SU-DHL-6 (cell line): ENCODE measurements at regions not wholly inside any gene's neighbourhood (a gene's known extent, or its start where the extent isn't known, plus 50 kb on each side); places are given as distances from the start of the nearest gene placed in this dataset.

Experiments
- H2AFZ ChIP-seq: fragments of 200-600 bp; sonication (generic); 2 replicates; pipeline ENCODE4 v1.6.1; 2014; ENCODE audit warnings: low read depth, mild to moderate bottlenecking, moderate library complexity, mixed read lengths, antibody characterized with exemption, low read length; ENCODE audit not compliant: severe bottlenecking
- H3F3A ChIP-seq: fragments of 200-600 bp; shearing (Covaris generic); 2 replicates; pipeline ENCODE4 v1.6.0; 2016; ENCODE audit warnings: antibody characterized with exemption, mild to moderate bottlenecking; ENCODE audit not compliant: insufficient read depth
- H3K27ac ChIP-seq: fragments of 200-600 bp; sonication (generic); 2 replicates; pipeline ENCODE4 v1.5.1; 2016; ENCODE audit warnings: low read depth, mild to moderate bottlenecking, low read length, moderate library complexity, mixed read lengths
- H3K27me3 ChIP-seq: fragments of 200-600 bp; sonication (generic), shearing (Covaris generic); 2 replicates; pipeline ENCODE4 v1.6.0; 2014; ENCODE audit warnings: mild to moderate bottlenecking, low read length
- H3K36me3 ChIP-seq: fragments of 200-600 bp; sonication (generic); 2 replicates; pipeline ENCODE4 v1.6.1; 2014; ENCODE audit warnings: mild to moderate bottlenecking, low read length, mixed read lengths
- H3K4me2 ChIP-seq: fragments of 300-600, 200-600 bp; shearing (Covaris generic), sonication (generic); 2 replicates; pipeline ENCODE4 v1.6.0; 2014; ENCODE audit warnings: low read length, low read depth, mild to moderate bottlenecking; ENCODE audit not compliant: poor library complexity, severe bottlenecking
- H3K4me3 ChIP-seq: fragments of 200-600 bp; sonication (generic); 2 replicates; pipeline ENCODE4 v1.5.1; 2014; ENCODE audit warnings: antibody characterized with exemption, low read length, mild to moderate bottlenecking, mixed read lengths; ENCODE audit not compliant: insufficient read depth, poor library complexity, severe bottlenecking
- H3K79me2 ChIP-seq: fragments of 200-600 bp; sonication (generic); 2 replicates; pipeline ENCODE4 v1.6.1; 2014; ENCODE audit warnings: mild to moderate bottlenecking, low read length, moderate library complexity; ENCODE audit not compliant: insufficient read depth
- H3K9ac ChIP-seq: fragments of 200-600 bp; sonication (generic); 2 replicates; pipeline ENCODE4 v1.7.0; 2014; ENCODE audit warnings: mild to moderate bottlenecking, low read length
- H3K9me2 ChIP-seq: fragments of 200-600 bp; sonication (generic); replicated peaks from 2 replicates; pipeline ENCODE4 v1.6.1; 2014; ENCODE audit warnings: low read length; ENCODE audit not compliant: insufficient read depth
- H3K9me3 ChIP-seq: fragments of 200-600 bp; sonication (generic); 2 replicates; pipeline ENCODE4 v1.6.1; 2014; ENCODE audit warnings: low read length, mixed read lengths; ENCODE audit not compliant: insufficient read depth
- H4K20me1 ChIP-seq: fragments of 200-600 bp; sonication (generic); 2 replicates; pipeline ENCODE4 v1.6.1; 2014; ENCODE audit warnings: low read depth, mild to moderate bottlenecking, antibody characterized with exemption, low read length, moderate library complexity, mixed read lengths
- EZH2phosphoT487 ChIP-seq: fragments of 200-600 bp; sonication (generic), shearing (Covaris generic); conservative IDR thresholded peaks from 2 replicates; pipeline ENCODE4 v1.6.1; 2018; ENCODE audit warnings: mild to moderate bottlenecking, antibody characterized with exemption, low read length, moderate library complexity, mixed read lengths
- TF ChIP-seq, protein P1 (sequence below): fragments of 200-600 bp; sonication (generic); IDR thresholded peaks from one replicate; pipeline ENCODE4 v1.5.1; 2017; ENCODE audit warnings: antibody characterized with exemption, mild to moderate bottlenecking, low read length, moderate library complexity; ENCODE audit not compliant: insufficient read depth, poor library complexity, severe bottlenecking

DNA sequence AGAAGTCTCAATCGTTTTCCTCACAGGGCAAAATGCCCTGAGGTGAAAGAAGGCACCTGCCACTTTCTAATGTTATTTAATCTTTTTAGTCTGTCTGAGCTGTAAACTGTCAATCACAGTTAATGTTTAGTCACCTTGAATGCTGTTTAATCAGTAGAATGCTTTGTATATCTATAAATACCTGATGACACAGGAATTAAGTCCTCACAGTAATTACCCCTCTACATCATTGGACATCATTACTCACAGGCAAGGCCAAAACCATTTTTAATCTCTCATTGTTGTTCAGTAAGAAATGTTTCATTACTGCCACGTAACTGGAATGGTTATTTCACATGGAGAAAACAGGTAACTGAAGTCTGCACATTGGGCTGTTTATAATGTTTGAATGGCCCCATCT is 178.8 kb downstream of the EXOC5 start:
- Histone ChIP-seq H3K4me3 (no peak overlapping the region), H3F3A (no peaks in the 10 kb centered on the region), H2AFZ (no peak overlapping the region), H3K27me3 (peaks cover 2% of the 10 kb centered on the region; the same call in 1 of the 2 replicates), H3K9me3 (no peaks in the 10 kb centered on the region), H3K4me2 (no peak overlapping the region), H3K9me2 (no peaks in the 10 kb centered on the region), H3K79me2 (no peaks in the 10 kb centered on the region), H3K36me3 (no peaks in the 10 kb centered on the region), H4K20me1 (no peaks in the 10 kb centered on the region), H3K27ac (no peak overlapping the region), H3K9ac (no peak overlapping the region)
- TF ChIP-seq, protein P1, sequence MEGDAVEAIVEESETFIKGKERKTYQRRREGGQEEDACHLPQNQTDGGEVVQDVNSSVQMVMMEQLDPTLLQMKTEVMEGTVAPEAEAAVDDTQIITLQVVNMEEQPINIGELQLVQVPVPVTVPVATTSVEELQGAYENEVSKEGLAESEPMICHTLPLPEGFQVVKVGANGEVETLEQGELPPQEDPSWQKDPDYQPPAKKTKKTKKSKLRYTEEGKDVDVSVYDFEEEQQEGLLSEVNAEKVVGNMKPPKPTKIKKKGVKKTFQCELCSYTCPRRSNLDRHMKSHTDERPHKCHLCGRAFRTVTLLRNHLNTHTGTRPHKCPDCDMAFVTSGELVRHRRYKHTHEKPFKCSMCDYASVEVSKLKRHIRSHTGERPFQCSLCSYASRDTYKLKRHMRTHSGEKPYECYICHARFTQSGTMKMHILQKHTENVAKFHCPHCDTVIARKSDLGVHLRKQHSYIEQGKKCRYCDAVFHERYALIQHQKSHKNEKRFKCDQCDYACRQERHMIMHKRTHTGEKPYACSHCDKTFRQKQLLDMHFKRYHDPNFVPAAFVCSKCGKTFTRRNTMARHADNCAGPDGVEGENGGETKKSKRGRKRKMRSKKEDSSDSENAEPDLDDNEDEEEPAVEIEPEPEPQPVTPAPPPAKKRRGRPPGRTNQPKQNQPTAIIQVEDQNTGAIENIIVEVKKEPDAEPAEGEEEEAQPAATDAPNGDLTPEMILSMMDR, result no peak
- no peak for TF ChIP-seq EZH2phosphoT487

DNA sequence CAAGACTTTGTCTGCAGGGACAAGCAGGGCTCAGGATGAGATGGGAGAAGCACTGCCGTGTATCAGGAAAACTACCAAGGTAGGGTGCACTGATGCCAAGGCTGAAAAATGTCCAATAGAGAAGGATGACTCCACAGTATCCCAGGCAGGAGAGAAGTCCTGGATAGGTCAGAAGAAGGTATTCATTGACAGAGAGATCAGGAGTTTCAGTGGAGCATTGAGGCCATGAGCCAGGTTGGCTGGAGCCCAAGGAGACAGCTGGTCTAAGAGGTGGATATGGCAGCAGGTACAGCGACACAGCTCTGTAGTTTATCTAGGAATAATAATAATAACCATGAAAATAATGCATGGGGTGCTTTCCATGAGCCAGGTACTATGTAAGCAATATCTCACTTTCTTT is 180.9 kb downstream of the EXOC5 start:
- no peak overlapping the region for H3K4me2 ChIP-seq
- no peak overlapping the region for H2AFZ ChIP-seq
- H3K27ac ChIP-seq, result no peak overlapping the region
- no peak overlapping the region for H3K9ac ChIP-seq
- no peaks in the 10 kb centered on the region for H3K9me2 ChIP-seq
- H3K79me2 ChIP-seq, result no peaks in the 10 kb centered on the region
- no peaks in the 10 kb centered on the region for H3K36me3 ChIP-seq
- H4K20me1 ChIP-seq, result no peaks in the 10 kb centered on the region
- no peak overlapping the region for H3K4me3 ChIP-seq
- H3K27me3 ChIP-seq, result peaks cover 2% of the 10 kb centered on the region; the same call in 1 of the 2 replicates
- TF ChIP-seq EZH2phosphoT487, result no peak
- TF ChIP-seq, protein P1, result no peak
- no peaks in the 10 kb centered on the region for H3F3A ChIP-seq
- no peaks in the 10 kb centered on the region for H3K9me3 ChIP-seq

DNA sequence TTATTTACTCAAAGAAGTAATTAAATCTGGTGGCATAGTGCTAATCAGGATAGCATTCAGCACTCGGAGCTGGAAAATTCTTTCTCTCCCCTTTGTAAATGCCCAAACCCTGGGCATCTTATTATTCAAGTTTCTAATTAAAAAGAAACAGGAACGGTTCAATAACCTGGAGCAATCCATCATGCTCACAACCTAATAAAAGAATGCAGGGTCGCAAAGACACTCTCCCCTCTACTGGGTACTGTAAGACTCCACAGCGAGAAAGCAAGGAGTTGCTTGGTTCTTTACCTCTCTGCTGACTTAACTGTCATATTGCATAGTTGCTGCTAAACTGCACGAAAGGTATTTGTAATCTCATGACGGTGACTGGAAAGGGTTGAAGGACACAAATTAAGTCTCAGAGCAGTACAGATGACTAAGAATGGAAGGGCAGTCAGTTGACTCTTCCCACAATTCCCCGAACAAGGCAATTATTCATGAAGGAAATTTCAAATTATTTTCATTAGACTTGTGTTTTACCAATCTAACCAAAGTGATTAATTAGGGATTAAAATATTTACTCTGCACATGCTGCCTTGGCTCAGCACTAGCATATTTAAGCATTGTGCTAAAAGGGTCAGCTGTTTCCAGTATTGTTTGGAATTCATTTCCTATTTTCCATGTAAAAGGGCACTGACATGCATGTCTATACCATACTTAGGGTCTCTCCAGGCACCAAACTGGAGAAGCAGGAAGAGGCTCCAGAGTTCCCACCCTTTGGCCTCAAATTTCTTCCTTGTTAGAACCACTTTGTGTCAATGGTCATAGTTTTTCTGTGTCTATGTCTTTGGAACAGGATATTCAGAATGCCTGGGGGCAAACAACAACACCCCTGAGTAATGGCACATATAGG is 182.2 kb downstream of the EXOC5 start:
- H2AFZ ChIP-seq, result no peak overlapping the region
- H3K27ac ChIP-seq, result no peak overlapping the region
- H3K27me3 ChIP-seq, result peaks cover 2% of the 10 kb centered on the region; the same call in 1 of the 2 replicates
- H3K36me3 ChIP-seq, result no peaks in the 10 kb centered on the region
- no peaks in the 10 kb centered on the region for H3F3A ChIP-seq
- H3K4me2 ChIP-seq, result no peak overlapping the region
- H3K9me3 ChIP-seq, result no peaks in the 10 kb centered on the region
- H3K9me2 ChIP-seq, result no peaks in the 10 kb centered on the region
- H3K4me3 ChIP-seq, result no peak overlapping the region
- H3K79me2 ChIP-seq, result no peaks in the 10 kb centered on the region
- no peaks in the 10 kb centered on the region for H4K20me1 ChIP-seq
- H3K9ac ChIP-seq, result no peak overlapping the region
- TF ChIP-seq EZH2phosphoT487, result no peak
- TF ChIP-seq, protein P1, result no peak
